Activated CD8-positive, alpha-beta T cell treated with anti-CD3 and anti-CD28 coated beads for 36 hours (primary cell): ENCODE measurements at regions not wholly inside any gene's neighbourhood (a gene's known extent, or its start where the extent isn't known, plus 50 kb on each side); places are given as distances from the start of the nearest gene placed in this dataset.

Source experiments
- ATAC-seq: fragments of 200-7000 bp; cut with Tn5 transposase; one replicate; pipeline ENCODE4 v1.10.0; 2021; ENCODE audit warnings: mild to moderate bottlenecking, moderate library complexity
- CTCF ChIA-PET: fragments of 350-600 bp; sonication (Branson Sonifier 250); formaldehyde crosslinking; loops from one replicate; lab custom pipeline; 2021; ENCODE audit warnings: antibody characterized with exemption; lab: Charles Lee
- POLR2A ChIA-PET: fragments of 350-600 bp; sonication (Branson Sonifier 250); formaldehyde crosslinking; loops from one replicate; lab custom pipeline; 2021; ENCODE audit warnings: antibody characterized with exemption; lab: Charles Lee
- DNase-seq: peaks from one replicate; pipeline ENCODE4 v3.0.0-alpha.2; 2020
- H3K27ac Mint-ChIP-seq: one replicate; pipeline ENCODE4 v1.8.0; 2021; ENCODE audit warnings: mild to moderate bottlenecking, mixed read lengths
- H3K27me3 Mint-ChIP-seq: one replicate; pipeline ENCODE4 v1.8.0; 2021; ENCODE audit warnings: mixed read lengths
- H3K36me3 Mint-ChIP-seq: one replicate; pipeline ENCODE4 v1.8.0; 2021; ENCODE audit warnings: low read depth, mixed read lengths
- H3K4me1 Mint-ChIP-seq: one replicate; pipeline ENCODE4 v1.8.0; 2021; ENCODE audit warnings: low read depth, mixed read lengths
- H3K4me3 Mint-ChIP-seq: one replicate; pipeline ENCODE4 v1.8.0; 2021; ENCODE audit warnings: mild to moderate bottlenecking, moderate library complexity, mixed read lengths
- H3K9me3 Mint-ChIP-seq: one replicate; pipeline ENCODE4 v1.8.0; 2021; ENCODE audit warnings: mixed read lengths
- intact Hi-C: fragments of 100-400 bp; cut with micrococcal nuclease; formaldehyde crosslinking; loops from one replicate; pipeline ENCODE4 v1.10.0; 2022
- TF ChIP-seq, protein P1 (sequence below): fragments of 200-600 bp; IDR thresholded peaks from one replicate; pipeline ENCODE4 v1.8.0; 2022; ENCODE audit warnings: antibody characterized with exemption, mild to moderate bottlenecking

GRCh38 chr2:121977326-121977725 lies 221.9 kb downstream of the TSN start:
- no peak for ATAC-seq
- intact Hi-C loops, result loop anchor here (10.0 kb wide), 1 partner anchor 477 kb away; no protein-coding TSS in a partner anchor
- DNase-seq, result no peak
- no peak overlapping the region for H3K4me3 Mint-ChIP-seq
- no peaks in the 10 kb centered on the region for H3K9me3 Mint-ChIP-seq
- no peak overlapping the region for H3K27ac Mint-ChIP-seq
- ChIA-PET CTCF (no interaction called here), POLR2A (no interaction called here)
- TF ChIP-seq, protein P1, sequence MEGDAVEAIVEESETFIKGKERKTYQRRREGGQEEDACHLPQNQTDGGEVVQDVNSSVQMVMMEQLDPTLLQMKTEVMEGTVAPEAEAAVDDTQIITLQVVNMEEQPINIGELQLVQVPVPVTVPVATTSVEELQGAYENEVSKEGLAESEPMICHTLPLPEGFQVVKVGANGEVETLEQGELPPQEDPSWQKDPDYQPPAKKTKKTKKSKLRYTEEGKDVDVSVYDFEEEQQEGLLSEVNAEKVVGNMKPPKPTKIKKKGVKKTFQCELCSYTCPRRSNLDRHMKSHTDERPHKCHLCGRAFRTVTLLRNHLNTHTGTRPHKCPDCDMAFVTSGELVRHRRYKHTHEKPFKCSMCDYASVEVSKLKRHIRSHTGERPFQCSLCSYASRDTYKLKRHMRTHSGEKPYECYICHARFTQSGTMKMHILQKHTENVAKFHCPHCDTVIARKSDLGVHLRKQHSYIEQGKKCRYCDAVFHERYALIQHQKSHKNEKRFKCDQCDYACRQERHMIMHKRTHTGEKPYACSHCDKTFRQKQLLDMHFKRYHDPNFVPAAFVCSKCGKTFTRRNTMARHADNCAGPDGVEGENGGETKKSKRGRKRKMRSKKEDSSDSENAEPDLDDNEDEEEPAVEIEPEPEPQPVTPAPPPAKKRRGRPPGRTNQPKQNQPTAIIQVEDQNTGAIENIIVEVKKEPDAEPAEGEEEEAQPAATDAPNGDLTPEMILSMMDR, result no peak
- peaks cover 2% of the 10 kb centered on the region for H3K4me1 Mint-ChIP-seq
- H3K27me3 Mint-ChIP-seq, result no peaks in the 10 kb centered on the region
- no peaks in the 10 kb centered on the region for H3K36me3 Mint-ChIP-seq

DNA sequence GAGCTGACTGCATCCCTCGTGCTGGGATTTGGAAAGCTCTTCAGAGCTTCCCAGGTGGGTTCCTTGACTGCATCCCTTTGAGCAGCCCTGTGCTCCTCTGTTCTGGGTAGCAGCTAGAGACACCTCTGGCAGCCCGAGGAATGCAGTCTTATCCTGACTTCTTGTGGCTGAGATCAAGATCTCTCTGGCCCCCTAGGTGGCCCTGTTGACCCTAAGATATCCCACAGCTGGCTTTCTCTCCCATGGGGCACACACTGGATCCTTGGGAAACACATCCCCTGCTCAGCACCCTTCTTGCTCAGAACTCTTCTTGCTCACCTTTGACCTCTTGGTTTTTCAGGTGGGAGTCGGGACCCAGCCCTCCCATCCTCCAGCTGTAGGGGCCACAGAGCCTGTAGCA lies 237.2 kb downstream of the TSN start:
- TF ChIP-seq, protein P1, result no peak

GRCh38 chr2:121993682-121994081 lies 238.2 kb downstream of the TSN start:
- TF ChIP-seq, protein P1, result no peak
- DNase-seq (no peak), ATAC-seq (no peak)
- Mint-ChIP-seq H3K36me3 (no peaks in the 10 kb centered on the region), H3K4me3 (no peak overlapping the region), H3K4me1 (peaks cover 5% of the 10 kb centered on the region), H3K27me3 (no peaks in the 10 kb centered on the region), H3K9me3 (no peaks in the 10 kb centered on the region), H3K27ac (no peak overlapping the region)
- intact Hi-C loops, result no loop called here
- ChIA-PET POLR2A (interaction anchor here (1.4 kb wide), 1 partner anchor 12 kb away, joined by 4 read pairs; no protein-coding TSS in a partner anchor), CTCF (no interaction called here)

More for the DNA sequence above, 237.2 kb downstream of the TSN start:
- H3K36me3 Mint-ChIP-seq, result no peaks in the 10 kb centered on the region
- intact Hi-C loops, result no loop called here
- ATAC-seq (no peak), DNase-seq (no peak)
- no peak overlapping the region for H3K4me3 Mint-ChIP-seq
- ChIA-PET POLR2A (interaction anchor here (1.0 kb wide), 1 partner anchor 13 kb away, joined by 3 read pairs; no protein-coding TSS in a partner anchor), CTCF (interaction anchor here (1.5 kb wide), 1 partner anchor 17 kb away, joined by 3 read pairs; no protein-coding TSS in a partner anchor)
- H3K4me1 Mint-ChIP-seq, result peaks cover 5% of the 10 kb centered on the region
- H3K9me3 Mint-ChIP-seq, result no peaks in the 10 kb centered on the region
- H3K27ac Mint-ChIP-seq, result no peak overlapping the region
- no peaks in the 10 kb centered on the region for H3K27me3 Mint-ChIP-seq

DNA sequence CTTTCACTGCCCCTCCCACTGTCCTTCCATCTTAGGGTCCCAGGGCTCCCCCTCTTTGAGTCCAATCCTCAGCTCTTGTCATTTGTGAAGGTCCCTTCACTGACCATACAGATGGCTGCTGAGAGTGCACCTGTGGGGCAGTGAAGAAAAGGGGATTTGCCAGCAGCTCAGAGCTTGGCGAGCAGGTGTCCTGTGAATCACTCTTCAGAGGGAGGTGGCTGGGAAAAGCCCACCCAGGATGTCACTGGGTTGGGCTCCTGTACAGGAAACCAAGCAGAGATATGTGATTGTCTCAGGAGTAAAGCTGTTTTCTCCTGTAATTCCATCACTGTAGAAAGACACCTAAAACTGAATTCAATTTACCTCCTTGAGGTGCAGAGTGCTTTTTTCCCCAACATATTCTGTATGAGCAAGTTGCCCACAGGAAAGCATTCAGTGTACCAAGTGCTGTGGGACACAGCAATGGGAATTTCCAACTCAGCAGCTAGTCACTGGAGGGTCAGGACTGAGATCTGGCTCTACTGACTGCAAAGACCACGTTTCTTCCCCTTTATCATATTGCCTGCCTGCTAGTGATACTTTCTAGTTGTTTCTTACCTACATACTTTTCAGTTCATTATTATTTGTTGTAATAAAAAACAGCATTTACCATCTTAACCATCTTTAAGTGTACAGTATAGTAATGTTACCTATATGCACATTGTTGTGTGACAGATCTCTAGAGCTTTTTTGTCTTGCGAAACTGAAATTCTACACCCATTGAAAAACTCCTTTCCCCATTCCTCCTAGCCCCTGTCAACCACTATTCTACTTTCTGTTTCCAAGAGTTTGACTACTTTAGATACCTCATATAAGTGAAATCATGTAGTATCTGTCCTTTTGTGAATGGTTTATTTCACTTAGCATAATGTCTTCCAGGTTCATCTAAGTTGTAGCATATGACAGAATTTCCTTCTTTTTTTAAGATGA lies 239.1 kb downstream of the TSN start:
- POLR2A ChIA-PET, result interaction anchor here (1.4 kb wide), 1 partner anchor 11 kb away, joined by 4 read pairs; no protein-coding TSS in a partner anchor
- H3K4me3 Mint-ChIP-seq, result no peak overlapping the region
- H3K9me3 Mint-ChIP-seq, result no peaks in the 10 kb centered on the region
- intact Hi-C loops, result no loop called here
- DNase-seq (no peak), ATAC-seq (no peak)
- H3K27me3 Mint-ChIP-seq, result no peaks in the 10 kb centered on the region
- no peak overlapping the region for H3K27ac Mint-ChIP-seq
- CTCF ChIA-PET, result no interaction called here
- H3K36me3 Mint-ChIP-seq, result no peaks in the 10 kb centered on the region
- peaks cover 5% of the 10 kb centered on the region for H3K4me1 Mint-ChIP-seq
- TF ChIP-seq, protein P1, result no peak

GRCh38 chr2:121998751-121999150 lies 243.3 kb downstream of the TSN start:
- H3K27me3 Mint-ChIP-seq, result peaks cover 2% of the 10 kb centered on the region
- no peak overlapping the region for H3K27ac Mint-ChIP-seq
- peaks cover 5% of the 10 kb centered on the region for H3K4me1 Mint-ChIP-seq
- CTCF ChIA-PET, result no interaction called here
- no peaks in the 10 kb centered on the region for H3K36me3 Mint-ChIP-seq
- TF ChIP-seq, protein P1, result no peak
- no peak for DNase-seq
- POLR2A ChIA-PET, result no interaction called here
- no peaks in the 10 kb centered on the region for H3K9me3 Mint-ChIP-seq
- ATAC-seq, result no peak
- no peak overlapping the region for H3K4me3 Mint-ChIP-seq
- intact Hi-C loops, result no loop called here
